NCI-H1417 (cell line): ENCODE measurements at regions not wholly inside any gene's neighbourhood (a gene's known extent, or its start where the extent isn't known, plus 50 kb on each side); places are given as distances from the start of the nearest gene placed in this dataset.

ENCODE experiments used
- DNase-seq, 3 experiments: peaks; one replicate each; lab custom pipeline; 2025; lab: John Stamatoyannopoulos, UW

- no peak for DNase-seq
Measured at GRCh38 chr7:122944682-122945303, 50.7 kb downstream of the TAS2R16 start.

- peak in 1 of 3 experiments; percentile 38 for DNase-seq
Measured at GRCh38 chr7:122942765-122943164, 52.7 kb downstream of the TAS2R16 start.

DNA sequence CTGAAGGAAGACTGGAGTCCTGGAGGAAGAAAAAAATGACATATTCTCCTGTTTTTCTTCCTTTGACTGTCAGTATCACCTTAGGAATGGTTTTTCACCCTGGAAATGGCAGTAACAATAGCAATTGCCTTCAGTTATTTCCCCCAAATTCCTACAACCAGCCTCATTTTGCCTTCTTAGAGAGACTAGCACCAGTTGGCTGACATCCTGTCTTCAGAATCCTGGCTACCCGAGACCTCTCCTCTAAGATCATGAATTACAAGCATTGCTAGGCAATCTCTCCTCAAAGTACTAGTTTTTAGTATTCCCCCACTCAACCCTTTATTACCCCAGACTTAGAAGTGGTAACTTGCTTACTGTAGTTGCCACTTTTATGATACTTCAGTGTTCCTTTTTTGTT is 53.4 kb downstream of the TAS2R16 start:
- no peak for DNase-seq
